Mesendoderm (in vitro differentiated cells): ENCODE measurements at regions not wholly inside any gene's neighbourhood (a gene's known extent, or its start where the extent isn't known, plus 50 kb on each side); places are given as distances from the start of the nearest gene placed in this dataset.

Experiments
- DNase-seq: peaks from one replicate; pipeline ENCODE4 v3.0.0; 2013
- H2AK5ac ChIP-seq: 2 replicates; pipeline ENCODE4 v1.6.1; 2013; ENCODE audit warnings: low read length, inconsistent platforms
- H2BK120ac ChIP-seq: 2 replicates; pipeline ENCODE4 v1.6.1; 2013; ENCODE audit warnings: low read depth, mild to moderate bottlenecking, low read length, moderate library complexity, mixed read lengths
- H2BK15ac ChIP-seq: replicated peaks from 2 replicates; pipeline ENCODE4 v1.6.1; 2013; ENCODE audit warnings: low read depth, mild to moderate bottlenecking, moderate library complexity
- H2BK5ac ChIP-seq: 2 replicates; pipeline ENCODE4 v1.6.1; 2013; ENCODE audit warnings: low read length, inconsistent platforms
- H3K18ac ChIP-seq: 2 replicates; pipeline ENCODE4 v1.6.1; 2013; ENCODE audit warnings: mild to moderate bottlenecking, low read length, mixed read lengths
- H3K23ac ChIP-seq: one replicate; pipeline ENCODE4 v1.6.1; 2013; ENCODE audit warnings: low read length
- H3K27ac ChIP-seq: 2 replicates; pipeline ENCODE4 v1.5.1; 2013; ENCODE audit warnings: low read depth, mild to moderate bottlenecking, inconsistent platforms, low read length, moderate library complexity
- H3K27me3 ChIP-seq: 2 replicates; pipeline ENCODE4 v1.6.1; 2013; ENCODE audit warnings: low read length, control low read depth, mild to moderate bottlenecking, inconsistent platforms; ENCODE audit not compliant: insufficient read depth, poor library complexity
- H3K36me3 ChIP-seq: 2 replicates; pipeline ENCODE4 v1.6.1; 2013; ENCODE audit warnings: low read length, inconsistent platforms; ENCODE audit not compliant: control insufficient read depth, insufficient read depth
- H3K4ac ChIP-seq: one replicate; pipeline ENCODE4 v1.6.1; 2013; ENCODE audit warnings: low read depth, mild to moderate bottlenecking, low read length, moderate library complexity
- H3K4me1 ChIP-seq: 2 replicates; pipeline ENCODE4 v1.6.1; 2013; ENCODE audit warnings: low read depth, low read length, inconsistent platforms; ENCODE audit not compliant: control insufficient read depth
- H3K4me2 ChIP-seq: 2 replicates; pipeline ENCODE4 v1.6.1; 2013; ENCODE audit warnings: low read length
- H3K4me3 ChIP-seq: 2 replicates; pipeline ENCODE4 v1.5.1; 2013; ENCODE audit warnings: mild to moderate bottlenecking, low read length
- H3K56ac ChIP-seq: one replicate; pipeline ENCODE4 v1.6.1; 2013; ENCODE audit warnings: low read length
- H3K79me1 ChIP-seq: 2 replicates; pipeline ENCODE4 v1.6.1; 2013; ENCODE audit warnings: low read length, inconsistent platforms
- H3K79me2 ChIP-seq: 2 replicates; pipeline ENCODE4 v1.6.1; 2013; ENCODE audit warnings: mild to moderate bottlenecking, low read length; ENCODE audit not compliant: control insufficient read depth, insufficient read depth
- H3K9ac ChIP-seq: 2 replicates; pipeline ENCODE4 v1.6.1; 2013; ENCODE audit warnings: low read length, inconsistent platforms
- H4K5ac ChIP-seq: one replicate; pipeline ENCODE4 v1.6.1; 2013; ENCODE audit warnings: low read length
- H4K8ac ChIP-seq: one replicate; pipeline ENCODE4 v1.6.1; 2013; ENCODE audit warnings: low read depth, mild to moderate bottlenecking, control low read depth, low read length, moderate library complexity
- WGBS: extraction: QIAGEN DNeasy Blood & Tissue Kit; methylation state at CpG from one replicate; pipeline ENCODE4 v1.1.7; 2013; ENCODE audit warnings: low lambda C conversion rate, missing lambda C conversion rate; ENCODE audit not compliant: insufficient coverage; ENCODE audit errors: extremely low coverage; 5-methylcytosine and 5-hydroxymethylcytosine counted together

- Histone ChIP-seq H3K4me1 (no peaks in the 10 kb centered on the region), H2BK15ac (no peak overlapping the region), H3K79me1 (no peaks in the 10 kb centered on the region), H3K56ac (no peak overlapping the region), H3K18ac (no peak overlapping the region), H3K79me2 (no peaks in the 10 kb centered on the region), H3K4me2 (no peak overlapping the region), H3K27me3 (no peaks in the 10 kb centered on the region), H3K27ac (no peak overlapping the region), H4K8ac (no peak overlapping the region), H2BK120ac (no peak overlapping the region), H3K23ac (no peak overlapping the region), H2BK5ac (no peak overlapping the region), H3K9ac (no peak overlapping the region), H2AK5ac (no peak overlapping the region), H3K4ac (no peak overlapping the region), H3K4me3 (no peak overlapping the region), H4K5ac (no peak overlapping the region), H3K36me3 (no peaks in the 10 kb centered on the region)
- DNase-seq, result no peak
- no CpG with 5 or more reads among the region's 3 CpGs for WGBS
Measured at GRCh38 chr15:38882221-38882620, 317.6 kb upstream of the RASGRP1 start.

- Histone ChIP-seq H2BK15ac (no peak overlapping the region), H2BK120ac (no peak overlapping the region), H4K5ac (no peak overlapping the region), H3K9ac (no peak overlapping the region), H3K27me3 (no peaks in the 10 kb centered on the region), H3K79me2 (no peaks in the 10 kb centered on the region), H3K27ac (no peak overlapping the region), H2AK5ac (no peak overlapping the region), H3K79me1 (no peaks in the 10 kb centered on the region), H3K18ac (no peak overlapping the region), H3K56ac (no peak overlapping the region), H4K8ac (no peak overlapping the region), H3K4me3 (no peak overlapping the region), H3K36me3 (no peaks in the 10 kb centered on the region), H3K4ac (no peak overlapping the region), H2BK5ac (no peak overlapping the region), H3K4me1 (no peaks in the 10 kb centered on the region), H3K23ac (no peak overlapping the region), H3K4me2 (no peak overlapping the region)
- no CpG with 5 or more reads among the region's 1 CpG for WGBS
- no peak for DNase-seq
Measured at GRCh38 chr15:38883987-38884386, 319.4 kb upstream of the RASGRP1 start.

GRCh38 chr15:38885001-38885400, 320.4 kb upstream of the RASGRP1 start:
- Histone ChIP-seq H2BK5ac (no peak overlapping the region), H3K4me2 (no peak overlapping the region), H3K9ac (no peak overlapping the region), H2AK5ac (no peak overlapping the region), H3K27ac (no peak overlapping the region), H4K5ac (no peak overlapping the region), H3K4me1 (no peaks in the 10 kb centered on the region), H2BK120ac (no peak overlapping the region), H3K4me3 (no peak overlapping the region), H3K18ac (no peak overlapping the region), H4K8ac (no peak overlapping the region), H3K23ac (no peak overlapping the region), H2BK15ac (no peak overlapping the region), H3K79me1 (no peaks in the 10 kb centered on the region), H3K4ac (no peak overlapping the region), H3K56ac (no peak overlapping the region), H3K27me3 (no peaks in the 10 kb centered on the region), H3K79me2 (no peaks in the 10 kb centered on the region), H3K36me3 (no peaks in the 10 kb centered on the region)
- no CpG with 5 or more reads among the region's 3 CpGs for WGBS
- no peak for DNase-seq

GRCh38 chr15:38885471-38885952, 320.9 kb upstream of the RASGRP1 start:
- no peak overlapping the region for H3K4me3 ChIP-seq
- DNase-seq, result no peak
- no peak overlapping the region for H2BK120ac ChIP-seq
- H3K4ac ChIP-seq, result no peak overlapping the region
- no peaks in the 10 kb centered on the region for H3K27me3 ChIP-seq
- no peak overlapping the region for H2AK5ac ChIP-seq
- no peaks in the 10 kb centered on the region for H3K79me2 ChIP-seq
- no peak overlapping the region for H3K56ac ChIP-seq
- H3K9ac ChIP-seq, result no peak overlapping the region
- no peaks in the 10 kb centered on the region for H3K4me1 ChIP-seq
- WGBS, result no CpG with 5 or more reads among the region's 4 CpGs
- no peak overlapping the region for H2BK5ac ChIP-seq
- no peak overlapping the region for H2BK15ac ChIP-seq
- no peak overlapping the region for H3K27ac ChIP-seq
- no peak overlapping the region for H4K8ac ChIP-seq
- no peaks in the 10 kb centered on the region for H3K79me1 ChIP-seq
- no peak overlapping the region for H3K18ac ChIP-seq
- no peak overlapping the region for H4K5ac ChIP-seq
- H3K36me3 ChIP-seq, result no peaks in the 10 kb centered on the region
- H3K23ac ChIP-seq, result no peak overlapping the region
- H3K4me2 ChIP-seq, result no peak overlapping the region

GRCh38 chr15:38886315-38887163, 321.9 kb upstream of the RASGRP1 start:
- no peak overlapping the region for H4K5ac ChIP-seq
- no peak overlapping the region for H2BK120ac ChIP-seq
- no peak overlapping the region for H2BK5ac ChIP-seq
- H3K27me3 ChIP-seq, result no peaks in the 10 kb centered on the region
- no peak overlapping the region for H3K27ac ChIP-seq
- no peaks in the 10 kb centered on the region for H3K79me1 ChIP-seq
- WGBS, result no CpG with 5 or more reads among the region's 2 CpGs
- no peaks in the 10 kb centered on the region for H3K79me2 ChIP-seq
- H3K18ac ChIP-seq, result no peak overlapping the region
- H4K8ac ChIP-seq, result no peak overlapping the region
- H2AK5ac ChIP-seq, result no peak overlapping the region
- H3K56ac ChIP-seq, result no peak overlapping the region
- H3K4ac ChIP-seq, result no peak overlapping the region
- H3K9ac ChIP-seq, result no peak overlapping the region
- no peak for DNase-seq
- H3K4me2 ChIP-seq, result no peak overlapping the region
- no peak overlapping the region for H3K4me3 ChIP-seq
- H3K36me3 ChIP-seq, result no peaks in the 10 kb centered on the region
- H2BK15ac ChIP-seq, result no peak overlapping the region
- no peaks in the 10 kb centered on the region for H3K4me1 ChIP-seq
- no peak overlapping the region for H3K23ac ChIP-seq
